DND-41 (cell line): ENCODE measurements at regions not wholly inside any gene's neighbourhood (a gene's known extent, or its start where the extent isn't known, plus 50 kb on each side); places are given as distances from the start of the nearest gene placed in this dataset.

Source experiments
- CTCF ChIP-seq: IDR thresholded peaks from 2 replicates; pipeline ENCODE4 v1.5.1; 2012; ENCODE audit warnings: borderline replicate concordance, low read length, moderate library complexity, mild to moderate bottlenecking; ENCODE audit not compliant: poor library complexity, severe bottlenecking; ENCODE audit errors: extremely low read depth
- EZH2 ChIP-seq: IDR thresholded peaks from 3 replicates; pipeline ENCODE4 v1.6.1; 2012; ENCODE audit warnings: borderline replicate concordance, low read depth, mild to moderate bottlenecking, moderate library complexity, low read length, inconsistent platforms; ENCODE audit not compliant: severe bottlenecking

GRCh38 chr2:185215497-185215896, 523.1 kb upstream of the FSIP2 start:
- TF ChIP-seq CTCF = no peak
- no peak for TF ChIP-seq EZH2
